ENCODE measurements at regions not wholly inside any gene's neighbourhood (a gene's known extent, or its start where the extent isn't known, plus 50 kb on each side); places are given as distances from the start of the nearest gene placed in this dataset.

DNA sequence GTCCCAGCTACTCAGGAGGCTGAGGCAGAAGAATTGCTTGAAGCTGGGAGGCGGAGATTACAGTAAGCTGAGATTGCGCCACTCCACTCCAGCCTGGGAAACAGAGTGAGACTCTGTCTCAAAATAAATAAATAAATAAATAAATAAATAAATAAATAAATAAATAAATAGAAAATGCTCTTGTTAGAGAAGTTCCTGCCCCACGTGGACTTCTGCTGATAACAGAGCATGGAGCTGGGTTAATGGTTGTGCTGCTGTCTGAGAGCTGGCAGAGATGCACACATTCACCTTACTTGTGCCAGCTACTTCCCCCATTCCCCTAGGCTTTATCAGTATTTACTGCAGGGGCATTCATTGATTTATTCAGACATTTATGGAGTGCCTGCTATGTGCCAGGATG, 155.2 kb upstream of the KCNG1 start:
- TF ChIP-seq, protein P1, sequence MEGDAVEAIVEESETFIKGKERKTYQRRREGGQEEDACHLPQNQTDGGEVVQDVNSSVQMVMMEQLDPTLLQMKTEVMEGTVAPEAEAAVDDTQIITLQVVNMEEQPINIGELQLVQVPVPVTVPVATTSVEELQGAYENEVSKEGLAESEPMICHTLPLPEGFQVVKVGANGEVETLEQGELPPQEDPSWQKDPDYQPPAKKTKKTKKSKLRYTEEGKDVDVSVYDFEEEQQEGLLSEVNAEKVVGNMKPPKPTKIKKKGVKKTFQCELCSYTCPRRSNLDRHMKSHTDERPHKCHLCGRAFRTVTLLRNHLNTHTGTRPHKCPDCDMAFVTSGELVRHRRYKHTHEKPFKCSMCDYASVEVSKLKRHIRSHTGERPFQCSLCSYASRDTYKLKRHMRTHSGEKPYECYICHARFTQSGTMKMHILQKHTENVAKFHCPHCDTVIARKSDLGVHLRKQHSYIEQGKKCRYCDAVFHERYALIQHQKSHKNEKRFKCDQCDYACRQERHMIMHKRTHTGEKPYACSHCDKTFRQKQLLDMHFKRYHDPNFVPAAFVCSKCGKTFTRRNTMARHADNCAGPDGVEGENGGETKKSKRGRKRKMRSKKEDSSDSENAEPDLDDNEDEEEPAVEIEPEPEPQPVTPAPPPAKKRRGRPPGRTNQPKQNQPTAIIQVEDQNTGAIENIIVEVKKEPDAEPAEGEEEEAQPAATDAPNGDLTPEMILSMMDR (IDR thresholded peaks at IDR 0.05): no peak
- no peak for TF ChIP-seq POLR2A (IDR thresholded peaks at IDR 0.05)

Measured in adrenal gland (tissue), 5 donors.